ENCODE measurements at regions not wholly inside any gene's neighbourhood (a gene's known extent, or its start where the extent isn't known, plus 50 kb on each side); places are given as distances from the start of the nearest gene placed in this dataset.

GRCh38 chr14:87772854-87773253 is 220.1 kb downstream of the GALC start:
- no peak overlapping the region for H3K4me3 ChIP-seq
- H3K27me3 ChIP-seq, result no peaks in the 10 kb centered on the region
- TF ChIP-seq POLR2A (IDR thresholded peaks at IDR 0.05) (no peak), POLR2AphosphoS5 (IDR thresholded peaks at IDR 0.05) (no peak)
- no peak for DNase-seq (ENCODE audit: low spot score in 2 of 2)
- H3K9me3 ChIP-seq, result no peaks in the 10 kb centered on the region
- no peak overlapping the region for H3K27ac ChIP-seq
- intact Hi-C loops (cut with DNase I; ENCODE audit: low total_unique reads), result no loop called here
- no peaks in the 10 kb centered on the region for H3K4me1 ChIP-seq
- H3K36me3 ChIP-seq, result no peaks in the 10 kb centered on the region

GRCh38 chr14:87767567-87767901 is 225.4 kb downstream of the GALC start:
- no peaks in the 10 kb centered on the region for H3K27me3 ChIP-seq
- peaks cover 0 to 9% of the 10 kb centered on the region in 2 donors for H3K9me3 ChIP-seq
- H3K36me3 ChIP-seq, result no peaks in the 10 kb centered on the region
- intact Hi-C loops (cut with DNase I; ENCODE audit: low total_unique reads), result no loop called here
- TF ChIP-seq POLR2A (IDR thresholded peaks at IDR 0.05) (no peak), POLR2AphosphoS5 (IDR thresholded peaks at IDR 0.05) (no peak), CTCF (IDR thresholded peaks at IDR 0.05) (no peak)
- no peak overlapping the region for H3K4me3 ChIP-seq
- H3K27ac ChIP-seq, result no peak overlapping the region
- no peak for DNase-seq (ENCODE audit: low spot score in 2 of 2)
- no peaks in the 10 kb centered on the region for H3K4me1 ChIP-seq

DNA sequence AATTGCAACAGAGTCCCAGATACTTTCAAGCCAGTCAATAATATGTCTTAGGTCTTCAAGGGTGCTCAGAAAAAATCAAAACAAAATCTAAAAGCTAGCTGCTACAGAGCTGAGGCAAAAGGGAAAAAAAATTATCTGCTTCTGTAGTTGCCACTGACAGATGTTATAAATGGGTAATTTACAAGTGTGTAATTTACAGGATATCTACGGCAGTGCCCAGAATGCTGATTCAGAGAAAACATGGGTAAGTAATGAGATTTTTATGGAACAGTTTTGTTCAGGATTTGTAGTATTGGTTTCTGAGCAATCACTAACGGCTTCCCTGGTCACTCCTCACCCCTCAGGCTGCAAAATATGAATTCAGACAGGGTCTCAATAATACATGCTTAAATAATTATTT is 234.1 kb downstream of the GALC start:
- no peak overlapping the region for H3K27ac ChIP-seq
- H3K9me3 ChIP-seq, result peaks cover 0 to 23% of the 10 kb centered on the region in 2 donors
- DNase-seq (ENCODE audit: low spot score in 2 of 2), result no peak
- no peaks in the 10 kb centered on the region for H3K36me3 ChIP-seq
- H3K4me1 ChIP-seq, result no peaks in the 10 kb centered on the region
- no peak for TF ChIP-seq CTCF (IDR thresholded peaks at IDR 0.05)
- no peaks in the 10 kb centered on the region for H3K27me3 ChIP-seq
- no peak overlapping the region for H3K4me3 ChIP-seq
- intact Hi-C loops (cut with DNase I; ENCODE audit: low total_unique reads), result no loop called here

DNA sequence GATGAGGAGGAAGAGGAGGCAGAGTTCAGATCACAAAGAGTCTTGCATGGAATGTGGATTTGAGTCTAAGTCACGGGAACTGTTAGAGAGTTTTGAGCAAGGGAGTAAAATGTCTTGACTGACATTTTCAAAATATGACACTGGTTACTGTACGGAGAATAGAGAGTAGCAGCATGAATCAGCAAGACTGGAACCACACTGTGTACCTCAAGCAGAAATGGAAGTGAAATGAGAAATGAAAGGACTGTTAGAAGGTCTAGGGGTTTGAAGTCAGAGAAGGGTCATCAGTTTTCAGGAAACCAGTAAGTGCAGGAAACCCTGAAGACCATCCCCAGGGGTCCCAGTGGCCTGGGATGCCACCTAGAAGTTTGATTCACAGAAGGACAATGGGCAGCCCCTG is 236.3 kb downstream of the GALC start:
- H3K27me3 ChIP-seq, result no peaks in the 10 kb centered on the region
- H3K36me3 ChIP-seq, result no peaks in the 10 kb centered on the region
- H3K4me3 ChIP-seq, result no peak overlapping the region
- TF ChIP-seq POLR2A (IDR thresholded peaks at IDR 0.05) (no peak), POLR2AphosphoS5 (IDR thresholded peaks at IDR 0.05) (no peak), CTCF (IDR thresholded peaks at IDR 0.05) (no peak)
- no peak for DNase-seq (ENCODE audit: low spot score in 2 of 2)
- intact Hi-C loops (cut with DNase I; ENCODE audit: low total_unique reads), result loop anchor here (1.0 kb wide), 1 partner anchor 7 kb away; no protein-coding TSS in a partner anchor
- no peak overlapping the region for H3K27ac ChIP-seq
- no peaks in the 10 kb centered on the region for H3K4me1 ChIP-seq
- H3K9me3 ChIP-seq, result peaks cover 0 to 6% of the 10 kb centered on the region in 2 donors

- H3K4me1 ChIP-seq, result no peaks in the 10 kb centered on the region
- DNase-seq (ENCODE audit: low spot score in 2 of 2), result no peak
- no peak overlapping the region for H3K27ac ChIP-seq
- TF ChIP-seq POLR2A (IDR thresholded peaks at IDR 0.05) (no peak), CTCF (IDR thresholded peaks at IDR 0.05) (no peak), POLR2AphosphoS5 (IDR thresholded peaks at IDR 0.05) (no peak)
- H3K27me3 ChIP-seq, result no peaks in the 10 kb centered on the region
- no peaks in the 10 kb centered on the region for H3K9me3 ChIP-seq
- H3K36me3 ChIP-seq, result no peaks in the 10 kb centered on the region
- intact Hi-C loops (cut with DNase I; ENCODE audit: low total_unique reads), result no loop called here
- no peak overlapping the region for H3K4me3 ChIP-seq
Measured at GRCh38 chr14:87754520-87755223, 238.3 kb downstream of the GALC start.

DNA sequence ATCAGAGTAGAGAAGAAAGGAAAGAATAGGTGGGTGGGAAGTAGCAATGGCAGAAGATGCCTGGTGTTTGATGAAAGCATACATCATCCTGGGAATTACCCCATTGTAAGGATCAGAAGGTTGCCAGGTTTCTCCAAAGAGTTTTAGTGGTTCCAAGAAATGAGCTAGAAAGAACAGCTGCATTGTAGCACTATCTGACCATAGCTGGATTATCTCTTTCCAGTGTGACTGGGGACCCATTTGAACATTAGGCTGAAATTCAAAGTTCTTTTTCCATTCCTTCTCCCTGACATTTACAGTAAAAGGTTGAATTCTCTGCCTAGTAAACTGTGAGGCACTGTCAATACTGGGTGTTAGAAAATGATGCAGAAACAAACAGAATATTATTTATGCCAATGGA is 244.4 kb downstream of the GALC start:
- Histone ChIP-seq H3K4me3 (no peak overlapping the region), H3K36me3 (no peaks in the 10 kb centered on the region), H3K9me3 (no peaks in the 10 kb centered on the region), H3K4me1 (no peaks in the 10 kb centered on the region), H3K27me3 (no peaks in the 10 kb centered on the region), H3K27ac (no peak overlapping the region)
- DNase-seq (ENCODE audit: low spot score in 2 of 2), result no peak
- TF ChIP-seq POLR2A (IDR thresholded peaks at IDR 0.05) (no peak), CTCF (IDR thresholded peaks at IDR 0.05) (no peak), POLR2AphosphoS5 (IDR thresholded peaks at IDR 0.05) (no peak)
- intact Hi-C loops (cut with DNase I; ENCODE audit: low total_unique reads), result no loop called here

Data from breast epithelium (tissue), 4 donors.